ENCODE measurements at regions not wholly inside any gene's neighbourhood (a gene's known extent, or its start where the extent isn't known, plus 50 kb on each side); places are given as distances from the start of the nearest gene placed in this dataset.

DNA sequence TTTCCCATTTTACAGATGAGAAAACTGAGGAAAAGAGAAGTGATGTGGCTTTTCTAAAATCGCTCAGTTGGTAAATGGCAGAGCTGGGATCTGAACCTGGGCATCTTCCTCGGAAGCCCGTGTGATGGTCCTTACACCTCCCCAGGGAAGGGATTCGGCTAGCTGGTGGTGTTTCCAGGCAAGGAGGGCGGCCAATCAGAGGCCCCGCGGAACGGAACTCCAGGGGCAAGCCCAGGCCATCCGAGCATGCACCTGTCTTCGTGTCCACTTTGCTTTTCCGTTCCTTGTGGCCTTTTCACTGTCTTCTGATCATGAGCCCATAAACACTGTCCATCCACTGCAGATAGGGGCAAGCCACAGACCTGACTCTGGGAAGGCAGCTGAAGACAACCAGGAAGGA, 114.8 kb upstream of the TMEM132D start:
- CTCF ChIA-PET: interaction anchor here (1.6 to 8.0 kb wide), 4 partner anchors 7 to 315 kb away, joined by 5 to 105 read pairs (median 60); no protein-coding TSS in a partner anchor
- TF ChIP-seq, protein P1, sequence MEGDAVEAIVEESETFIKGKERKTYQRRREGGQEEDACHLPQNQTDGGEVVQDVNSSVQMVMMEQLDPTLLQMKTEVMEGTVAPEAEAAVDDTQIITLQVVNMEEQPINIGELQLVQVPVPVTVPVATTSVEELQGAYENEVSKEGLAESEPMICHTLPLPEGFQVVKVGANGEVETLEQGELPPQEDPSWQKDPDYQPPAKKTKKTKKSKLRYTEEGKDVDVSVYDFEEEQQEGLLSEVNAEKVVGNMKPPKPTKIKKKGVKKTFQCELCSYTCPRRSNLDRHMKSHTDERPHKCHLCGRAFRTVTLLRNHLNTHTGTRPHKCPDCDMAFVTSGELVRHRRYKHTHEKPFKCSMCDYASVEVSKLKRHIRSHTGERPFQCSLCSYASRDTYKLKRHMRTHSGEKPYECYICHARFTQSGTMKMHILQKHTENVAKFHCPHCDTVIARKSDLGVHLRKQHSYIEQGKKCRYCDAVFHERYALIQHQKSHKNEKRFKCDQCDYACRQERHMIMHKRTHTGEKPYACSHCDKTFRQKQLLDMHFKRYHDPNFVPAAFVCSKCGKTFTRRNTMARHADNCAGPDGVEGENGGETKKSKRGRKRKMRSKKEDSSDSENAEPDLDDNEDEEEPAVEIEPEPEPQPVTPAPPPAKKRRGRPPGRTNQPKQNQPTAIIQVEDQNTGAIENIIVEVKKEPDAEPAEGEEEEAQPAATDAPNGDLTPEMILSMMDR (IDR thresholded peaks at IDR 0.05): no peak
- TF ChIP-seq ELF1 (IDR thresholded peaks at IDR 0.05): no peak
- TF ChIP-seq, protein P2, sequence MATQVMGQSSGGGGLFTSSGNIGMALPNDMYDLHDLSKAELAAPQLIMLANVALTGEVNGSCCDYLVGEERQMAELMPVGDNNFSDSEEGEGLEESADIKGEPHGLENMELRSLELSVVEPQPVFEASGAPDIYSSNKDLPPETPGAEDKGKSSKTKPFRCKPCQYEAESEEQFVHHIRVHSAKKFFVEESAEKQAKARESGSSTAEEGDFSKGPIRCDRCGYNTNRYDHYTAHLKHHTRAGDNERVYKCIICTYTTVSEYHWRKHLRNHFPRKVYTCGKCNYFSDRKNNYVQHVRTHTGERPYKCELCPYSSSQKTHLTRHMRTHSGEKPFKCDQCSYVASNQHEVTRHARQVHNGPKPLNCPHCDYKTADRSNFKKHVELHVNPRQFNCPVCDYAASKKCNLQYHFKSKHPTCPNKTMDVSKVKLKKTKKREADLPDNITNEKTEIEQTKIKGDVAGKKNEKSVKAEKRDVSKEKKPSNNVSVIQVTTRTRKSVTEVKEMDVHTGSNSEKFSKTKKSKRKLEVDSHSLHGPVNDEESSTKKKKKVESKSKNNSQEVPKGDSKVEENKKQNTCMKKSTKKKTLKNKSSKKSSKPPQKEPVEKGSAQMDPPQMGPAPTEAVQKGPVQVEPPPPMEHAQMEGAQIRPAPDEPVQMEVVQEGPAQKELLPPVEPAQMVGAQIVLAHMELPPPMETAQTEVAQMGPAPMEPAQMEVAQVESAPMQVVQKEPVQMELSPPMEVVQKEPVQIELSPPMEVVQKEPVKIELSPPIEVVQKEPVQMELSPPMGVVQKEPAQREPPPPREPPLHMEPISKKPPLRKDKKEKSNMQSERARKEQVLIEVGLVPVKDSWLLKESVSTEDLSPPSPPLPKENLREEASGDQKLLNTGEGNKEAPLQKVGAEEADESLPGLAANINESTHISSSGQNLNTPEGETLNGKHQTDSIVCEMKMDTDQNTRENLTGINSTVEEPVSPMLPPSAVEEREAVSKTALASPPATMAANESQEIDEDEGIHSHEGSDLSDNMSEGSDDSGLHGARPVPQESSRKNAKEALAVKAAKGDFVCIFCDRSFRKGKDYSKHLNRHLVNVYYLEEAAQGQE (IDR thresholded peaks at IDR 0.05; ENCODE audit: low read depth, low read length): no peak
- no peak for TF ChIP-seq JUND (IDR thresholded peaks at IDR 0.05)
- TF ChIP-seq TAF1 (IDR thresholded peaks at IDR 0.05; ENCODE audit: borderline replicate concordance, low read depth, low read length): no peak
- TF ChIP-seq EZH2phosphoT487 (IDR thresholded peaks at IDR 0.05; ENCODE audit: borderline replicate concordance, low read depth): no peak
- TF ChIP-seq, protein P3, sequence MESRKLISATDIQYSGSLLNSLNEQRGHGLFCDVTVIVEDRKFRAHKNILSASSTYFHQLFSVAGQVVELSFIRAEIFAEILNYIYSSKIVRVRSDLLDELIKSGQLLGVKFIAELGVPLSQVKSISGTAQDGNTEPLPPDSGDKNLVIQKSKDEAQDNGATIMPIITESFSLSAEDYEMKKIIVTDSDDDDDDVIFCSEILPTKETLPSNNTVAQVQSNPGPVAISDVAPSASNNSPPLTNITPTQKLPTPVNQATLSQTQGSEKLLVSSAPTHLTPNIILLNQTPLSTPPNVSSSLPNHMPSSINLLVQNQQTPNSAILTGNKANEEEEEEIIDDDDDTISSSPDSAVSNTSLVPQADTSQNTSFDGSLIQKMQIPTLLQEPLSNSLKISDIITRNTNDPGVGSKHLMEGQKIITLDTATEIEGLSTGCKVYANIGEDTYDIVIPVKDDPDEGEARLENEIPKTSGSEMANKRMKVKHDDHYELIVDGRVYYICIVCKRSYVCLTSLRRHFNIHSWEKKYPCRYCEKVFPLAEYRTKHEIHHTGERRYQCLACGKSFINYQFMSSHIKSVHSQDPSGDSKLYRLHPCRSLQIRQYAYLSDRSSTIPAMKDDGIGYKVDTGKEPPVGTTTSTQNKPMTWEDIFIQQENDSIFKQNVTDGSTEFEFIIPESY (IDR thresholded peaks at IDR 0.05; ENCODE audit: borderline replicate concordance, low read depth): no peak
- no peak for TF ChIP-seq MXI1 (IDR thresholded peaks at IDR 0.05; ENCODE audit: low read depth, low read length)
- no peak for TF ChIP-seq RAD21 (IDR thresholded peaks at IDR 0.05; ENCODE audit: low read length)
- no peak for TF ChIP-seq GATA2 (CRISPR knock-in tag; IDR thresholded peaks at IDR 0.05)
- TF ChIP-seq, protein P4, sequence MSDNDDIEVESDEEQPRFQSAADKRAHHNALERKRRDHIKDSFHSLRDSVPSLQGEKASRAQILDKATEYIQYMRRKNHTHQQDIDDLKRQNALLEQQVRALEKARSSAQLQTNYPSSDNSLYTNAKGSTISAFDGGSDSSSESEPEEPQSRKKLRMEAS (IDR thresholded peaks at IDR 0.05; ENCODE audit: low read depth): no peak
- no peak for TF ChIP-seq POLR2AphosphoS5 (IDR thresholded peaks at IDR 0.05; ENCODE audit: low read depth, low read length)
- no peak for TF ChIP-seq FOSL2 (IDR thresholded peaks at IDR 0.05; ENCODE audit: borderline replicate concordance, low read depth)
- TF ChIP-seq CHD2 (IDR thresholded peaks at IDR 0.05; ENCODE audit: low read length, partially characterized antibody): no peak
- no peak for TF ChIP-seq SIN3A (IDR thresholded peaks at IDR 0.05; ENCODE audit: borderline replicate concordance, low read depth, low read length)
- TF ChIP-seq RXRA (IDR thresholded peaks at IDR 0.05; ENCODE audit: borderline replicate concordance, low read depth): no peak
- H3K9me3 ChIP-seq: no peaks in the 10 kb centered on the region

More for the DNA sequence above, 114.8 kb upstream of the TMEM132D start:
- Histone ChIP-seq H3K4me2 (no peak overlapping the region), H3K4me1 (ENCODE audit: control insufficient read depth in 1 of 2, insufficient read depth in 2 of 2, low read depth in 1 of 2, low read length in 1 of 2) (no peaks in the 10 kb centered on the region; a peak in 1 of 4 replicates), H3K9me2 (no peaks in the 10 kb centered on the region), H2AFZ (ENCODE audit: low read depth) (no peak overlapping the region), H3K4me3 (ENCODE audit: low read depth in 2 of 2, low read length in 1 of 2) (no peak overlapping the region), H3K27me3 (ENCODE audit: insufficient read depth) (no peaks in the 10 kb centered on the region), H3K9ac (no peak overlapping the region), H4K20me1 (ENCODE audit: insufficient read depth) (no peaks in the 10 kb centered on the region), H3F3A (replicated peaks; ENCODE audit: insufficient read depth) (no peaks in the 10 kb centered on the region), H3K36me3 (replicated peaks in 1 of 2; ENCODE audit: control insufficient read depth in 1 of 2, insufficient read depth in 2 of 2, low read length in 1 of 2) (no peaks in the 10 kb centered on the region), H3K27ac (ENCODE audit: low read depth in 2 of 2, low read length in 1 of 2) (no peak overlapping the region), H3K79me2 (ENCODE audit: insufficient read depth) (no peaks in the 10 kb centered on the region)
- POLR2A ChIA-PET: no interaction called here
- WGBS (ENCODE audit: low lambda C conversion rate): 51% methylated on average over 11 of the region's 11 CpGs
- DNase-seq: no peak

All from SK-N-SH (cell line).